ENCODE measurements at regions not wholly inside any gene's neighbourhood (a gene's known extent, or its start where the extent isn't known, plus 50 kb on each side); places are given as distances from the start of the nearest gene placed in this dataset.
"Not testable (repeated sequence)": the region's sequence is repeated elsewhere in the genome, so short reads cannot be mapped to it uniquely, and the experiment has no call there.

DNA sequence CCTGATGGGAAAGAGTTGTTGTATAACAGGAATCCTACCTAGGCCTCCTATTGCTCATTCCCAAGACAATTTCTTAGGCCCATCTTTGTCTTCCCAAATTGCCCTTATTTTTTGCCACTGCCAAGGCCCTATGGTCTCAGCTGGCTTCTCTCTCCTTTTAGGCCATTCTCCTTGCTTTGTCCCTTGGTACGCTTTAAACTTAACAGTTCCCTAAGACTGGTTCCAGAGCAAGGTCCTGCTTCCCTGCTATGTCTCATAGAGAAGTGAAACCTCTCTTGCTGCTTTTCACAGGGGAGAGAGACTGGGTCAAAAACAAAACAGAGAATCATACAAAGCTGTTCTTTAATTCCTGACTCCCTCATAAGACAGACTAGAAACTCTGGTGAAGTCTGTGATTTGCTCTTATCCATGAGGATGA is 77.1 kb downstream of the XCL2 start:
- in situ Hi-C loops (cut with HindIII; ENCODE audit: low pct_unique_long_range_greater_than_20kb, low sequenced_read_pairs) = no loop called here
- DNase-seq (ENCODE audit: low read depth, low spot score) = no peak

DNA sequence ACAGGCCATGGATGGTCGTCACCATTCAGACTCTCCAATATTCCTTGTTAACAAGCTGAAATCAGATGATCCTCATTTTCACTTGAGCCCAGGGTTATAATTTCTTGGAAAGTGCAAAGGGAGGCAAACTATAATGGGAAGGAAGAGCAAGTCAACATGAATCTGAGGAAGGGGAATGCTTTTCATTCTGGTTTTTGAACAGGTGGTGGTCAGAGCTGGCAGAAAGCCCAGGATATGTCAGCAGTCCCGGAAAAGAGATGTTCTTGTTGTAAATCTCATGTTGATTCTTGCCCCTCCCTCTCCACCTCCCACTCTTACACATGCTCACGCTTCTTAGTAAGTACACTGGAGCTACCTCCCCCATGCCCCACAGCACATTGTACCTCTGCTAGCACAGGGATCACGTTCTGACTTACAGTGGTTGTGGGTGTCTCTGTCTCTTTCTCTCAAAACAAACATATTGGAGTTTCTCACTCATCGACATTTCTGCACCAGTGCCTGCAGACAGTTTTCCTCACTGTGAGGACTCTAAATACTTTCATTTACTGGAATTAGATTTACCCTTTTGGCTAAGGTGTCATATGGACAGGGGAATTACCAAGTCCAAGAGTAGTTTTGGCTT is 77.6 kb downstream of the XCL2 start:
- in situ Hi-C loops (cut with HindIII; ENCODE audit: low pct_unique_long_range_greater_than_20kb, low sequenced_read_pairs) = no loop called here
- no peak for DNase-seq (ENCODE audit: low read depth, low spot score)

DNA sequence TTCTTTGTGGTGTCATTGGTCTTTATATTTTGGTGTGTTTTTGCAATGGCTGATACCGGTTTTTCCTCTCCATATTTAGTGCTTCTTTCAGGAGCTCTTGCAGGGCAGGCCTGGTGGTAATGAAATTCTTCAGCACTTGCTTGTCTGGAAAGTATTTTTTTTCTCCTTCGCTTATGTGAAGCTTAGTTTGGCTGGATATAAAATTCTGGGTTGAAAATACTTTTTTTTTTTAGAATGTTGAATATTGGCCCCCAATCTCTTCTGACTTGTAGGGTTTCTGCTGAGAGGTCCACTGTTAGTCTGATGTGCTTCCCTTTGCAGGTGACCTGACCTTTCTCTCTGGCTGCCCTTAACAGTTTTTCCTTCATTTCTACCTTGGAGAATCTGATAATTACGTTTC is 82.7 kb downstream of the XCL2 start:
- in situ Hi-C loops (cut with HindIII; ENCODE audit: low pct_unique_long_range_greater_than_20kb, low sequenced_read_pairs); DNase-seq (ENCODE audit: low read depth, low spot score): not testable (repeated sequence)

DNA sequence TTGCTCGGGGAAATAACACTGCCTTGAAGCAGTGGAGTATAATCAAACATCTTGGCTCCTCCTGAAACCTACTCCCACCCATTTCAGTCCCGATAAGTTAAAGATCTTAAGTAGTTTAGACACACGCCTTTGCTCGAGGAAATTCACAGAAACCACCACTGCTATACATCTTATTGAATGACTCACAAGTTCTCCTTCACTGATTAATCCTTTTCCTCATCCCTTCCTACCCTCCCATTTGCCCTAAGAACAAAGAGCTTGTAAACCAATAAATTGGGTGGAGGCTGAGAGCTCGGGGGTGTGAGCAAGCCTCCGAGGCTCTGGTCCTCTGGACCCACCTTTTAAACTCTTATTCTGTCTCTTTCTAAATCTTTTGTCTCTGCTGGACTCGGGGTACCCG is 86.5 kb downstream of the XCL2 start:
- DNase-seq (ENCODE audit: low read depth, low spot score); in situ Hi-C loops (cut with HindIII; ENCODE audit: low pct_unique_long_range_greater_than_20kb, low sequenced_read_pairs): not testable (repeated sequence)

DNA sequence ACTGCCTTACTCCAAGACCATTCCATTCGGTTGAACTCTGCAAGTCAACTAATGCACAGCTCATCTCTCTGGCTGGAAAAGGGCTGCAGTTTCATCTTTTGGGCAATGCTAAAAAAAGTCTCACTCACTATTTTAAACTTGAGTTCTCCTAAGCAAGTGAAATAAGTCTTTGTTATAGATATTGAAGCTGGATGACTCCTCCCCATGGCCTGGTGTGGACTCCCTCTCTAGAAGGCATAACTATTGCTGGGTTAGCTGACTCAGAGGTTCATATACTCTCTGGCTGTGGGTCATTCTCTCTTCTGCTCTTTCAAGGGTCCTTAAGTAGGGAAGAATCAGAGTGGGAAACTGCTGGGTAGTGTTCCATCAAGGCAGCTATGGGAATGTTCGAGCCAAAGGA is 88.0 kb downstream of the XCL2 start:
- in situ Hi-C loops (cut with HindIII; ENCODE audit: low pct_unique_long_range_greater_than_20kb, low sequenced_read_pairs) = no loop called here
- DNase-seq (ENCODE audit: low read depth, low spot score) = no peak

DNA sequence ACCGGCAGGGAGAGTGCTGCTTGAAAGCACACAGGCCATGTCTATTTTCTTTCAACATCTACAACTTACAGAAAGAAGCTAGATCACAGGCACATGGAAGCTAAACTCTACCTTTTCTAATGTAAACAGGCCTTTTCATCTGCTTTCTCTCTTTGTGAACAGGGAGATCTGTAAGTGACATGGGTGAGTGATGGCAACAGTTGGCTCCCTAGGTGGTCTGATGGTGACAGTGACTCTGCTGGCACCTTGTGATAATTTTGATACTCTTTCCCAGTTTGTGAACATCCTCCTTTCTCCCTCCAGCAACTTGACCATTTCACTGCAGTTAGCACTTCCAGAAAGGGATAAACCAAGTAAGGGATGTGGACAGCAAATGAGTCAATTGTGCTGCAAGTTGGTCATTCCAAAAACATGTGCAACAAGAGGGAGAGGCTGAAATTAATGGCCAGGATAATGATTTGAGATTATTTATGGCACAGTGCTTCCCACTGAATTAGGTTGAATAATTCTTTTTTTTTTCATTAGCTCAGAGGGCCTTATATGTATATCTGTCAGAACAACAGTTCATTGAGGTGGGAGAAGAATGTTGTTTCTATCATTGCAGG is 89.5 kb downstream of the XCL2 start:
- DNase-seq (ENCODE audit: low read depth, low spot score) = no peak
- in situ Hi-C loops (cut with HindIII; ENCODE audit: low pct_unique_long_range_greater_than_20kb, low sequenced_read_pairs) = no loop called here

DNA sequence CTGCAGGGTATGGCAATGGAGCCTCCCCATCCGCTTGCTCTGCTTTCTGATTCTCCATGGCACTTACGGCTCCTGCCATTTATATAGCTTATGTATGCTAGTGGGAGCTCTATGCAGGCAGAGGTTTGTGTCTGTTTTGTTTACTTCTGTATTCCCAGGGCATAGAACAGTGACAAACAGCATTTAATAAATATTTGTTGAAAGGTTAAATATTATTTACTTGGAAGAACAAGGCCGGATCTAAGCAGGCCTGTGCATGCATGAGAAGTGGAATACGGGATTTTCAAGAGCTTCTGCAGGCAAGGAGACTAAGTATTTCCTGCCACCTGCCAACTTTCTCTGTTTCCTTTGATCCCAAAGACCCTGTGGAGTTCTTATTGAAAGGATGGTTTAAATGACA is 90.7 kb downstream of the XCL2 start:
- in situ Hi-C loops (cut with HindIII; ENCODE audit: low pct_unique_long_range_greater_than_20kb, low sequenced_read_pairs) = no loop called here
- no peak for DNase-seq (ENCODE audit: low read depth, low spot score)

DNA sequence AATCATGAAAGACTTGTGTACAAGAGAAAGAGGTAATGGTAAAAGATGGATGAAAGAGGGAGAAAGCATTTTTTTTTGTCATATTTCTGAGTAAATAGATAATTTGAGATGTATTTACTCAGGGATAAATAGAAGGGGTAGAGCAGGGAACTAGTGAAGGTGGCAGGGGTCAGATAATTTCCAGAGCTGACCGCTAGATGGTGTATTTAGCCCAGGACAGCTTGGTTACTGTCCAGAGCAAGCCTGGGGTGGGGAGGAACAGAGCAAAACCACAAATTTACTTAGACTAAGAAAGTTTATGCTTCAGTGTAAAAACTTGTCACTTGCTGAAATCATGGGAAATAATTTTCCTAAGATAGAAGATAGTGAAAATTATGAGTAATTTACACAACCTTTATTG is 91.5 kb downstream of the XCL2 start:
- in situ Hi-C loops (cut with HindIII; ENCODE audit: low pct_unique_long_range_greater_than_20kb, low sequenced_read_pairs) = no loop called here
- DNase-seq (ENCODE audit: low read depth, low spot score) = peak; percentile 20

DNA sequence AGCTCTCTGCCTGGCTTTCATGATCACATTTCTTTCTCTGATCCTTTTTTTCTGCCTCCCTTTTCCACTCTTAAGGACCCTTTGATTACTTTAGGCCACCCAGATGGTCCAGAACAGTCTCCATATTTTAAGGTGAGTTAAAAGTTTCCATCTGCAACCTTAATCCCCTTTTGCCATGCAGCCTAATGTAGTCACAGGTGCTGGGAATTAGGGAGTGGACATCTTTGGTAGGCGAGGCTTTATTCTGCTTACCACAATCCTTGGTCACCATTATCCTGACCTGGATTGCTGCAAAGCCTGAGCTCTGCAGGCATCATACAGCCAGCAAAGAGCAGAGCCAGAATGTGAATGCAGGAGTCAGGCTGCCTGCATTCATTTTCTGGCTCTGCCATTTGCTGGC is 95.9 kb downstream of the XCL2 start:
- in situ Hi-C loops (cut with HindIII; ENCODE audit: low pct_unique_long_range_greater_than_20kb, low sequenced_read_pairs) = no loop called here
- DNase-seq (ENCODE audit: low read depth, low spot score) = no peak

DNA sequence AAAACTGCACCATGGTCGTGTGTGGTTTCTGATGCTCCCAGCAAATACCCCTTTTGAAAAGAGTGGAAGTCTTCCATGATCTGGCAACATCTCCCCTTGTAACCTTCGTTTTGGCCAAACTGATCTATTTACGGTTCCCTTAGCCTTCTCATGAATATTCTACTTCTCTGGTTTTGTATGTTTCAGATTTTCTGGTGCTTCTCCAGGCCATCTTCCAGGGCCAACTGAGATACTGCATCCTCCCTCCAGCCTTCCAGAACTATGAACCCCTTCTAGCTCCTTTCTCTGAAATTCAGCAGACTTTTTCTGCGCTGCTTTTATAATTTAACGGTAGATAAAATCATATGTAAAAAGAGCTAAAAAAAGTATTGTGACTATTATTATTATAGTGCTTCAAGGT is 97.7 kb downstream of the XCL2 start:
- in situ Hi-C loops (cut with HindIII; ENCODE audit: low pct_unique_long_range_greater_than_20kb, low sequenced_read_pairs) = no loop called here
- DNase-seq (ENCODE audit: low read depth, low spot score) = no peak

DNA sequence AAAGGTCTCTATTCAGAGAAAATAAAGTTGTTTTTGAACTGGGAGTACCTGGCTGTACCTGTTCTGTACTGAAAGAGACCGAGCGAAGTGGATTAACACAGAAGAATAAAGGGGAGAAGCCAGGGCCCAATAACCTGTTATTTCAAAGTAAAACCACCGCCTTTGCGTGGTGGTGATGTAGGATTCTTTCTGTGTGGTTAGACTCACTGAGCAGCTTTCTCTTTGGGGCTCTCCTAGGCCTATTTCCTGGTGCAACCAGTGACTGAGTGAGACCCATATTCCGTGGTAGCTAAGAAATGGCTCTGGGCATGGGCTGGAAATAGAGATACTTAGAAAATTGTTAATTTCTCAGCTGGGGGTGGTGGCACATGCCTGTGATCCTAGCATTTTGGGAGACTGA is 99.9 kb downstream of the XCL2 start:
- no peak for DNase-seq (ENCODE audit: low read depth, low spot score)
- in situ Hi-C loops (cut with HindIII; ENCODE audit: low pct_unique_long_range_greater_than_20kb, low sequenced_read_pairs) = no loop called here

DNA sequence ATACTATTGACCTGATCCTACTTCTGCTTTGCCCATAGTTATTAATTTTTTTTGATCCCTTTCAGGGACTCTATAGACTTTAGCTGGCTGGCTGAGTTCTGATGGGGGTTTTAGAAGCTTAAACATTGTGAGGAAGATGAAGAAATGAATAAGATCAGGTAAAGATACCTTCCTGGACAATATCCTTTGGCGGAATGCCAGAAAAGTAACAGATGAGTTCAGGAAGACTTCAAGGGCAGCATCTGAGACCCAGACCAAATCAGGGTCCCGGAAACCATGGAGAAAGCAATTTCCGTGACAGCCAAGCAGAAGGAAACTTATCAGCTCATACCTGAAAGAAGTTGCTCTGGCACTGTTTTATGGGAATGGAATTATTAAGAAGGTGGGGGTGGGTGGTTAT is 100.4 kb downstream of the XCL2 start:
- DNase-seq (ENCODE audit: low read depth, low spot score) = no peak
- in situ Hi-C loops (cut with HindIII; ENCODE audit: low pct_unique_long_range_greater_than_20kb, low sequenced_read_pairs) = no loop called here

DNA sequence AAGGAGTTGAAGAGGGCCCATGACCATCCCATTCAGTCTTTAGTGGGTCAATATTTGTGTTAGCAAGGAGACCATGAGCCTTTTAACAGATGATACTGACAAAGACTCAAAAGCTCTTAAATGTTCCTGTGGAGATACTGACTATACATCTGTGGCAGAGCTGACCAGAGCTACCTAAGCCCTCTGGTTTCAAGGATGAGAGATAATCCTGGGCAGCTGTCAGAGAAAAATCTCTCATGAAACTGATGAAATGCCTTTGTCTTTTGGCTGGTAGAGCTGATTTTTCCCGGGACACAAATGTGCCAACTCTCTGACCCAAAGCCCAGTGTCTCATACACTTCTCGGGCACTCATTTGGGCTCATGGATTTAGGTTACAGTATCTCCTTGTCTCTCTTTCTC is 100.9 kb downstream of the XCL2 start:
- DNase-seq (ENCODE audit: low read depth, low spot score) = no peak
- in situ Hi-C loops (cut with HindIII; ENCODE audit: low pct_unique_long_range_greater_than_20kb, low sequenced_read_pairs) = no loop called here

DNA sequence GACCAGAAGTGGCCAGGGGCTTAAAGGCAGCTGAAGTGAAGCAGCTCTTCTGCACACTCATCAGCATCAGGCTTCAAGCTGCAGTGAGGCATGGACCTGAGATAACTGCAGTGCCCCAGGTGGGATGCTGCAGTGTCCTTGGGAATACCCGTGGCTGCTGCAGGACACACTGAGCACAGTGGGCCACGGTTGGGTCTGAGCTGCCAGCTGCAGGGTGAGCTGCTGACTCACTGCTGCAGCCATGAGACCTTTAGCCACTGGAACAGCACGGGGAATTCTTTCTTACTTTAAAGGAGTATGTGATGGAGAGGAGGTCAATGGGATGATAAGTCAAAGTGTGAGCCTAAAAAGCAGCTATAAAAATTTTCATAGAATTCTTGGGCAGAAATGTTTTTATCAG is 102.1 kb downstream of the XCL2 start:
- in situ Hi-C loops (cut with HindIII; ENCODE audit: low pct_unique_long_range_greater_than_20kb, low sequenced_read_pairs) = no loop called here
- no peak for DNase-seq (ENCODE audit: low read depth, low spot score)

DNA sequence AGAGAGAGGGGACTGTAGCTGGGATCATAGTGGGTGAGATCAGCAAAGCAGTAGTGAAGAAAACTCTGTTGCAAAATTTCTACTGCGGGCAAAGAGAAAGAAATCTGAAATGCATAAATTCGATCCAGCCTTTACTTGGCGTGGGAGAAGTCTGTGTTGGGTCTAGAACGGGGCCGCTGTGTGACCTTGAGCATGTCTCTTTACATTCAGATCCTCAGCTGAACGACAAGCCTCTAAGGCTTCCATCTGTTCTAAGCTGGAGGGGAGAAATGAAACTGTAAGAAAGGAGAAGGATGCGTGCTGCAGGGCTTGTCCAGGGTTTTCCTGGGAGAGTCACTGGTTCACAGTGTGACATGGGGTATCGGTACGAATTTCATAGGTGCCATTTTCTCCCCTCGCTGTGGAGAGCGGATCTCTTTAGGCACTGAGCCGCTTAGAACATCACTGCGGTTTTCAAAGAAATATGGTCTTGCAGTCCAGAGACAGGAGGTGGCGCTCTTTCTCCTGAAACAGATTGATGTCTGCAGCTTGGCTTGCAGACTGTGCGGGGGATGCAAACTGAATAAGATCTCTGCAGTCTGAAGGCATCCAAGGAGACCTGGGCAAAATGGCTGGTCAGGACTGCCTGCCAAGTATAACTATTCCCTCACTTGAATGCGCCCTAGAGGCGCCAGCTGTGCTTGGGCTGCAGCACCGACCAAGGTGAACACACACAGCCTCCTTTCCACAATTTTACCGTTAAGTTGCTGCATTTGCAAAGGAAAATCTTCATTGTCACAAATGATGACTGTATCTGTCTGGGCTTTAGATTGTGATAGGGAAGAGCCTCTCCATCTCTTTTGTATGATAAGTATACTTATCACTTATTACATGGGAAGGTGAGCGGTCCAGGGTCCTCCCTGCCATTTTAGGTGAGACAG is 104.1 kb downstream of the XCL2 start:
- in situ Hi-C loops (cut with HindIII; ENCODE audit: low pct_unique_long_range_greater_than_20kb, low sequenced_read_pairs) = no loop called here
- DNase-seq (ENCODE audit: low read depth, low spot score) = peak; percentile 89

DNA sequence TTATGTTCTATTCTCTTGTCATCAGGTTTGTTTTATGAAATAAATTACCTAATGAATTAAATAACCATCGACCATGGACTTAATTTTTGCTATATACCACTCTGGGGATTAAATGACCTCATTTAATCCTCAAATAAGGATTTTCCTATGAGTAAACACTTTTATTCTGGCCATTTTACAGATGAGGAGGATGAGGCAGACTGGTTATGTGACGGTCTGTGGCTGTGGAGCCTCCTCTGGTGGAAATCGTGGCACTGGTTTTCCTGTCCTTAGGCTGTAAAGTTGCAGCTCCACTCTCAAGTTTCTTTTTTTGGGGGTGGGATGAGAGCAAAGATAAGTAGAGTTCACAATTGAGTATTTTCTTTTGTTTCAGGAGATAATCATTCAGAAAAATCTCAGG is 105.2 kb downstream of the XCL2 start:
- in situ Hi-C loops (cut with HindIII; ENCODE audit: low pct_unique_long_range_greater_than_20kb, low sequenced_read_pairs) = no loop called here
- DNase-seq (ENCODE audit: low read depth, low spot score) = no peak

DNA sequence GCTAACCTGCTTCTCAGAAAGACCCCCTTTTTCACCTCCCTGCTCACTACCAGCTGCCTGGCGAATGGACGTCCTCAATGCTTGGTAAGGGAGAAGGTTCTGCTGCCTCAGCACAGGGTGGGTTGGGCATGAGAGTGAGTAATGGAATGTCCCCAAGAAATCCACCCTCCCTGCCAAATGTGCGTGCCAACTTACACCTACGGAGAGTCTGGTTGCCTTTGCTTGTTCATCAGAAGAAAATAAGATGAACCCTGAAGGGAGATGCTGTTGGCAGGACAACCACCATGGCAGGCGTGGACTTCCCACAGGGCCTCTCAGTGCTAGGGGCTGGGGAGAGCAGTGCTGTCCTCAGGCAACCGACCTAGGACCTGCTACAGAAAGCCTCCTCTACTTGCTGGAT is 106.0 kb downstream of the XCL2 start:
- in situ Hi-C loops (cut with HindIII; ENCODE audit: low pct_unique_long_range_greater_than_20kb, low sequenced_read_pairs) = no loop called here
- DNase-seq (ENCODE audit: low read depth, low spot score) = no peak

DNA sequence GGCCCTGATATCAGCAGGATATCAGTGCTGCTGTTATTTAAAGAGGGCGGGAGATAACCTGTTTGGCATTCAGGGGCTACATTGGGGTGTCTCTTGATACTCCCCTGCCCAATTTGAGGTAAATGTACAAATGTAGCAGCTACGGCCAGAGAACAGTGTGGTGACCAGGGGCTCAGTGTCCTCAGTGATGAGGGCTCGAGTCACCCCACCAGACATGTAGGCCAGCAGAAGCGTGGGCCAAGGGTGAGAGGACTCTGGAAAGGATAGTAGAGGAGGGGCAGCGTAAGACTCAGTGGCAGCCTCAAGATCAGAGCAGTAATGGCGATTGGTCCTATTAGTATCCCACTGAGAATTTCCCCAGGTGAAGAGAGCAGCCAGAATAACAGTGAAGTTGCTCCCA is 108.4 kb downstream of the XCL2 start:
- in situ Hi-C loops (cut with HindIII; ENCODE audit: low pct_unique_long_range_greater_than_20kb, low sequenced_read_pairs) = no loop called here
- no peak for DNase-seq (ENCODE audit: low read depth, low spot score)

DNA sequence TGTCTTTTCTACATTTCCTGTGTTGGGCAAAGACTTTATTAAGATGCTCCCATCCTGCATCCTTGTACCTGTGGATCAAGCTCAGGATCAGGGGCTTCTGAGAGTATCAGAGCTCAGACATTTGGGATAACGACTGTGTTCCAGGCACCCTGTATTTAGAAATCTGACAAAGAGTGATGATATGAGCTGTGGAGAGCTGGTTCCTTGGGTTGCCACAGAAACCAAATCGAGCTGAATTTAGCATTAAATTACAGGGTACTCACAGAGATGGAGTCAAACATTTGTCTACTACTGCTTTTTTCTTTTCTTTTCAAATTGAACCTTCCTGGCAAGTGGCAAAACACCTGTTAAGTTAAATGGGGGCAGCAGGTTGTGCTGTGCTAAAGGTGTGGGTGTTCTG is 110.6 kb downstream of the XCL2 start:
- in situ Hi-C loops (cut with HindIII; ENCODE audit: low pct_unique_long_range_greater_than_20kb, low sequenced_read_pairs) = no loop called here
- no peak for DNase-seq (ENCODE audit: low read depth, low spot score)
